ENCODE measurements at regions not wholly inside any gene's neighbourhood (a gene's known extent, or its start where the extent isn't known, plus 50 kb on each side); places are given as distances from the start of the nearest gene placed in this dataset.

GRCh38 chr13:83589814-83590213, 292.5 kb downstream of the SLITRK1 start:
- DNase-seq = no peak

GRCh38 chr13:83577183-83577582, 305.1 kb downstream of the SLITRK1 start:
- no peak for DNase-seq

GRCh38 chr13:83568019-83568418, 314.3 kb downstream of the SLITRK1 start:
- DNase-seq = no peak

- DNase-seq = no peak
Observed at GRCh38 chr13:83563499-83563898, 318.8 kb downstream of the SLITRK1 start.

- DNase-seq = no peak
Observed at GRCh38 chr13:83557845-83558244, 324.4 kb downstream of the SLITRK1 start.

- DNase-seq = no peak
Observed at GRCh38 chr13:83549671-83550070, 332.6 kb downstream of the SLITRK1 start.

GRCh38 chr13:83547043-83547442, 335.2 kb downstream of the SLITRK1 start:
- DNase-seq = no peak

- no peak for DNase-seq
Observed at GRCh38 chr13:83546476-83546875, 335.8 kb downstream of the SLITRK1 start.

GRCh38 chr13:83538636-83539035, 343.6 kb downstream of the SLITRK1 start:
- DNase-seq = no peak

- no peak for DNase-seq
Observed at GRCh38 chr13:83536941-83537340, 345.3 kb downstream of the SLITRK1 start.

GRCh38 chr13:83536153-83536552, 346.1 kb downstream of the SLITRK1 start:
- no peak for DNase-seq

- DNase-seq = no peak
Observed at GRCh38 chr13:83532809-83533208, 349.5 kb downstream of the SLITRK1 start.

- no peak for DNase-seq
Observed at GRCh38 chr13:83531022-83531421, 351.3 kb downstream of the SLITRK1 start.

GRCh38 chr13:83516781-83517180, 365.5 kb downstream of the SLITRK1 start:
- DNase-seq = no peak

- DNase-seq = no peak
Observed at GRCh38 chr13:83515268-83516015, 366.8 kb downstream of the SLITRK1 start.

GRCh38 chr13:83508771-83509301, 373.4 kb downstream of the SLITRK1 start:
- DNase-seq = no peak

- no peak for DNase-seq
Observed at GRCh38 chr13:83503424-83503823, 378.9 kb downstream of the SLITRK1 start.

GRCh38 chr13:83499286-83499685, 383.0 kb downstream of the SLITRK1 start:
- DNase-seq = no peak

- DNase-seq = no peak
Observed at GRCh38 chr13:83498481-83499190, 383.6 kb downstream of the SLITRK1 start.

GRCh38 chr13:83498045-83498444, 384.2 kb downstream of the SLITRK1 start:
- no peak for DNase-seq

GRCh38 chr13:83496501-83496900, 385.8 kb downstream of the SLITRK1 start:
- DNase-seq = no peak

GRCh38 chr13:83485101-83485500, 397.2 kb downstream of the SLITRK1 start:
- DNase-seq = no peak

- no peak for DNase-seq
Observed at GRCh38 chr13:83471011-83471410, 411.3 kb downstream of the SLITRK1 start.

- no peak for DNase-seq
Observed at GRCh38 chr13:83470133-83470797, 412.0 kb downstream of the SLITRK1 start.

Measured in CD4-positive, alpha-beta T cell treated with Interleukin-17A for 4 hours (primary cell).